ENCODE measurements at regions not wholly inside any gene's neighbourhood (a gene's known extent, or its start where the extent isn't known, plus 50 kb on each side); places are given as distances from the start of the nearest gene placed in this dataset.

DNA sequence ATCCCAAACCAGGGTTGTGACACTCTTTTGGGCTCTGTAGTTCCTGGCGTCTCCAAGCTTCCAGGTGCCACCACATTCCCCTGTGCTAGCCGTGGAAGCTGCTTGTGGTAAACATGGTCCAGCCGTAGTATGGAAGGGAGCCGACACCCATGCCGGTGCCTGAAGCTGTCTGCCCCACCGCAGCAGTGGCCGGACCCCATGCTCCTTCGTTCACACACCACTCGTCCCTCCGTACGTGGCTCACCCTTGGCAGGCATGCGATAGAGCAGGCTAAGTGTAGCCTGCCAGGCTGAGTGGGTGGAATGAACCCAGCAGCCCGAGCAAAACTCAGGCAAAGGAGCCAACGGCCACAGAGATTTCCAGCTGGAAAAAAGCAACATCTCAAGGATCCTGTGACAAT is 2030.4 kb downstream of the EFNA5 start:
- no peak for ATAC-seq
- Histone ChIP-seq H3K27me3 (ENCODE audit: insufficient read depth, low read length) (no peaks in the 10 kb centered on the region), H3K4me3 (replicated peaks in 1 of 2; ENCODE audit: low read depth in 1 of 2, low read length in 2 of 2) (no peak overlapping the region), H3K79me2 (ENCODE audit: insufficient read depth, low read length) (no peaks in the 10 kb centered on the region), H3K9ac (ENCODE audit: low read length) (no peak overlapping the region), H3K4me1 (ENCODE audit: control insufficient read depth in 1 of 2, insufficient read depth in 2 of 2, low read length in 2 of 2) (no peaks in the 10 kb centered on the region), H3K36me3 (ENCODE audit: control insufficient read depth in 1 of 2, insufficient read depth in 2 of 2, low read length in 2 of 2) (no peaks in the 10 kb centered on the region), H4K20me1 (ENCODE audit: insufficient read depth) (no peaks in the 10 kb centered on the region), H3K4me2 (ENCODE audit: low read length) (no peak overlapping the region), H3K9me3 (ENCODE audit: control insufficient read depth in 1 of 2, insufficient read depth in 1 of 2, low read depth in 1 of 2, low read length in 2 of 2) (no peaks in the 10 kb centered on the region), H3K27ac (ENCODE audit: low read depth, low read length) (no peak overlapping the region), H3K9me2 (ENCODE audit: insufficient read depth) (no peaks in the 10 kb centered on the region), H2AFZ (ENCODE audit: low read depth, low read length, poor library complexity, severe bottlenecking) (no peak overlapping the region)
- no peak for DNase-seq (ENCODE audit: low read depth, low spot score)
- TF ChIP-seq, protein P1, sequence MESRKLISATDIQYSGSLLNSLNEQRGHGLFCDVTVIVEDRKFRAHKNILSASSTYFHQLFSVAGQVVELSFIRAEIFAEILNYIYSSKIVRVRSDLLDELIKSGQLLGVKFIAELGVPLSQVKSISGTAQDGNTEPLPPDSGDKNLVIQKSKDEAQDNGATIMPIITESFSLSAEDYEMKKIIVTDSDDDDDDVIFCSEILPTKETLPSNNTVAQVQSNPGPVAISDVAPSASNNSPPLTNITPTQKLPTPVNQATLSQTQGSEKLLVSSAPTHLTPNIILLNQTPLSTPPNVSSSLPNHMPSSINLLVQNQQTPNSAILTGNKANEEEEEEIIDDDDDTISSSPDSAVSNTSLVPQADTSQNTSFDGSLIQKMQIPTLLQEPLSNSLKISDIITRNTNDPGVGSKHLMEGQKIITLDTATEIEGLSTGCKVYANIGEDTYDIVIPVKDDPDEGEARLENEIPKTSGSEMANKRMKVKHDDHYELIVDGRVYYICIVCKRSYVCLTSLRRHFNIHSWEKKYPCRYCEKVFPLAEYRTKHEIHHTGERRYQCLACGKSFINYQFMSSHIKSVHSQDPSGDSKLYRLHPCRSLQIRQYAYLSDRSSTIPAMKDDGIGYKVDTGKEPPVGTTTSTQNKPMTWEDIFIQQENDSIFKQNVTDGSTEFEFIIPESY (IDR thresholded peaks at IDR 0.05; ENCODE audit: extremely low read depth, insufficient replicate concordance, low read length), result no peak
- no peak for TF ChIP-seq ZNF274 (IDR thresholded peaks at IDR 0.05; ENCODE audit: low read depth, low read length)
- TF ChIP-seq EZH2phosphoT487 (IDR thresholded peaks at IDR 0.05; ENCODE audit: borderline replicate concordance), result no peak
- no peak for TF ChIP-seq EZH2 (IDR thresholded peaks at IDR 0.05)
- TF ChIP-seq, protein P2, sequence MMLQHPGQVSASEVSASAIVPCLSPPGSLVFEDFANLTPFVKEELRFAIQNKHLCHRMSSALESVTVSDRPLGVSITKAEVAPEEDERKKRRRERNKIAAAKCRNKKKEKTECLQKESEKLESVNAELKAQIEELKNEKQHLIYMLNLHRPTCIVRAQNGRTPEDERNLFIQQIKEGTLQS (IDR thresholded peaks at IDR 0.05), result no peak
- TF ChIP-seq CEBPB (IDR thresholded peaks at IDR 0.05; ENCODE audit: low read depth), result no peak
- no peak for TF ChIP-seq SIN3A (IDR thresholded peaks at IDR 0.05; ENCODE audit: low read depth)
- TF ChIP-seq RAD21 (IDR thresholded peaks at IDR 0.05; ENCODE audit: low read depth), result no peak
- no peak for TF ChIP-seq ELF1 (IDR thresholded peaks at IDR 0.05; ENCODE audit: borderline replicate concordance, low read depth)
- TF ChIP-seq SRF (IDR thresholded peaks at IDR 0.05; ENCODE audit: low read depth), result no peak
- no peak for TF ChIP-seq JUND (IDR thresholded peaks at IDR 0.05)
- no peak for TF ChIP-seq TCF7L2 (IDR thresholded peaks at IDR 0.05; ENCODE audit: borderline replicate concordance, extremely low read depth, insufficient read depth, insufficient read length)
- TF ChIP-seq EGR1 (IDR thresholded peaks at IDR 0.05; ENCODE audit: low read depth), result no peak
- no peak for TF ChIP-seq CBX3 (IDR thresholded peaks at IDR 0.05; ENCODE audit: low read depth)
- TF ChIP-seq, protein P3, sequence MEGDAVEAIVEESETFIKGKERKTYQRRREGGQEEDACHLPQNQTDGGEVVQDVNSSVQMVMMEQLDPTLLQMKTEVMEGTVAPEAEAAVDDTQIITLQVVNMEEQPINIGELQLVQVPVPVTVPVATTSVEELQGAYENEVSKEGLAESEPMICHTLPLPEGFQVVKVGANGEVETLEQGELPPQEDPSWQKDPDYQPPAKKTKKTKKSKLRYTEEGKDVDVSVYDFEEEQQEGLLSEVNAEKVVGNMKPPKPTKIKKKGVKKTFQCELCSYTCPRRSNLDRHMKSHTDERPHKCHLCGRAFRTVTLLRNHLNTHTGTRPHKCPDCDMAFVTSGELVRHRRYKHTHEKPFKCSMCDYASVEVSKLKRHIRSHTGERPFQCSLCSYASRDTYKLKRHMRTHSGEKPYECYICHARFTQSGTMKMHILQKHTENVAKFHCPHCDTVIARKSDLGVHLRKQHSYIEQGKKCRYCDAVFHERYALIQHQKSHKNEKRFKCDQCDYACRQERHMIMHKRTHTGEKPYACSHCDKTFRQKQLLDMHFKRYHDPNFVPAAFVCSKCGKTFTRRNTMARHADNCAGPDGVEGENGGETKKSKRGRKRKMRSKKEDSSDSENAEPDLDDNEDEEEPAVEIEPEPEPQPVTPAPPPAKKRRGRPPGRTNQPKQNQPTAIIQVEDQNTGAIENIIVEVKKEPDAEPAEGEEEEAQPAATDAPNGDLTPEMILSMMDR (IDR thresholded peaks at IDR 0.05 in 2 of 3, conservative IDR thresholded peaks at IDR 0.05 in 1 of 3; ENCODE audit: borderline replicate concordance in 1 of 3, insufficient read depth in 1 of 3, low read depth in 2 of 3, low read length in 2 of 3), result no peak
- TF ChIP-seq YY1 (IDR thresholded peaks at IDR 0.05; ENCODE audit: extremely low read depth, insufficient replicate concordance, low read depth, low read length), result no peak
- TF ChIP-seq POLR2AphosphoS5 (IDR thresholded peaks at IDR 0.05; ENCODE audit: low read depth, low read length), result no peak
- ChIA-PET CTCF (no interaction called here), POLR2A (no interaction called here), RAD21 (ENCODE audit: low non-redundant PET in 1 of 2, low total read pairs in 2 of 2, uncharacterized antibody in 2 of 2, unreplicated experiment in 2 of 2) (no interaction called here)
- no TSS peak for BruUV-seq (replicated peaks)
- intact Hi-C loops (cut with micrococcal nuclease), result no loop called here

Data from HCT116 (cell line).